Kidney (tissue), 13 donors: ENCODE measurements at regions not wholly inside any gene's neighbourhood (a gene's known extent, or its start where the extent isn't known, plus 50 kb on each side); places are given as distances from the start of the nearest gene placed in this dataset.

Experiments used
- DNase-seq, 5 donors: peaks; one replicate each; pipeline ENCODE4 v3.0.0-alpha.2; 2013 to 2020
- FAIRE-seq: peaks from 2 replicates; lab custom pipeline; 2012; peaks lifted over from hg19 to GRCh38; lab: Jason Lieb, UNC
- H3K27ac ChIP-seq, 2 donors: one replicate each; pipeline ENCODE4 v1.7.0; 2013; ENCODE audit warnings: low read depth in 2 of 2, low read length in 2 of 2, inconsistent platforms in 1 of 2
- H3K27me3 ChIP-seq: one replicate; pipeline ENCODE4 v1.7.1; 2013; ENCODE audit warnings: low read length, inconsistent platforms; ENCODE audit not compliant: control insufficient read depth, insufficient read depth
- H3K36me3 ChIP-seq, 3 donors: one replicate each; pipeline versions ENCODE4 v1.7.0 to v1.7.1; 2013; ENCODE audit warnings: low read length in 3 of 3, control low read depth in 1 of 3, inconsistent platforms in 1 of 3; ENCODE audit not compliant: insufficient read depth in 3 of 3, control insufficient read depth in 2 of 3
- H3K4me1 ChIP-seq, 3 donors: one replicate each; pipeline versions ENCODE4 v1.7.0 to v1.7.1; 2013; ENCODE audit warnings: low read length in 3 of 3, inconsistent platforms in 1 of 3, low read depth in 1 of 3; ENCODE audit not compliant: control insufficient read depth in 2 of 3, insufficient read depth in 2 of 3
- H3K4me3 ChIP-seq, 3 donors: one replicate each; pipeline versions ENCODE4 v1.7.0 to v1.8.1; 2013; ENCODE audit warnings: low read length in 3 of 3, control low read depth in 1 of 3, inconsistent platforms in 1 of 3
- H3K9ac ChIP-seq, 3 donors: one replicate each; pipeline versions ENCODE4 v1.7.0 to v1.7.1; 2013; ENCODE audit warnings: low read length in 3 of 3, control low read depth in 1 of 3, inconsistent platforms in 1 of 3
- H3K9me3 ChIP-seq, 3 donors: one replicate each; pipeline versions ENCODE4 v1.7.0 to v1.7.1; 2013; ENCODE audit warnings: low read length in 3 of 3, control low read depth in 1 of 3, inconsistent platforms in 1 of 3; ENCODE audit not compliant: control insufficient read depth in 2 of 3, insufficient read depth in 1 of 3
- intact Hi-C: fragments of 100-400 bp; cut with DNase I; formaldehyde crosslinking; loops from one replicate; pipeline ENCODE4 v1.11.1; 2022
- TF ChIP-seq, protein P1 (sequence below): IDR thresholded peaks from 3 replicates; pipeline ENCODE4 v1.5.1; 2012; ENCODE audit warnings: mild to moderate bottlenecking, moderate library complexity, borderline replicate concordance; ENCODE audit not compliant: insufficient read depth; ENCODE audit errors: extremely low read depth
- donor health status: control.
- donor health status: control.
- donor health status: control.
- donor health status: control.
- donor health status: control.
- donor health status: DM: yes; HTN: yes; CAD: no.
- donor health status: Normal renal cell carcinoma (clear cell type).

GRCh38 chr10:128221807-128222206 is 95.6 kb upstream of the MKI67 start:
- Histone ChIP-seq H3K27ac (no peak overlapping the region), H3K4me3 (no peak overlapping the region), H3K9me3 (no peaks in the 10 kb centered on the region), H3K9ac (no peak overlapping the region), H3K27me3 (no peaks in the 10 kb centered on the region), H3K36me3 (no peaks in the 10 kb centered on the region), H3K4me1 (no peaks in the 10 kb centered on the region)
- FAIRE-seq (no peak), DNase-seq (no peak)
- intact Hi-C loops, result no loop called here
- TF ChIP-seq, protein P1, sequence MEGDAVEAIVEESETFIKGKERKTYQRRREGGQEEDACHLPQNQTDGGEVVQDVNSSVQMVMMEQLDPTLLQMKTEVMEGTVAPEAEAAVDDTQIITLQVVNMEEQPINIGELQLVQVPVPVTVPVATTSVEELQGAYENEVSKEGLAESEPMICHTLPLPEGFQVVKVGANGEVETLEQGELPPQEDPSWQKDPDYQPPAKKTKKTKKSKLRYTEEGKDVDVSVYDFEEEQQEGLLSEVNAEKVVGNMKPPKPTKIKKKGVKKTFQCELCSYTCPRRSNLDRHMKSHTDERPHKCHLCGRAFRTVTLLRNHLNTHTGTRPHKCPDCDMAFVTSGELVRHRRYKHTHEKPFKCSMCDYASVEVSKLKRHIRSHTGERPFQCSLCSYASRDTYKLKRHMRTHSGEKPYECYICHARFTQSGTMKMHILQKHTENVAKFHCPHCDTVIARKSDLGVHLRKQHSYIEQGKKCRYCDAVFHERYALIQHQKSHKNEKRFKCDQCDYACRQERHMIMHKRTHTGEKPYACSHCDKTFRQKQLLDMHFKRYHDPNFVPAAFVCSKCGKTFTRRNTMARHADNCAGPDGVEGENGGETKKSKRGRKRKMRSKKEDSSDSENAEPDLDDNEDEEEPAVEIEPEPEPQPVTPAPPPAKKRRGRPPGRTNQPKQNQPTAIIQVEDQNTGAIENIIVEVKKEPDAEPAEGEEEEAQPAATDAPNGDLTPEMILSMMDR, result no peak

DNA sequence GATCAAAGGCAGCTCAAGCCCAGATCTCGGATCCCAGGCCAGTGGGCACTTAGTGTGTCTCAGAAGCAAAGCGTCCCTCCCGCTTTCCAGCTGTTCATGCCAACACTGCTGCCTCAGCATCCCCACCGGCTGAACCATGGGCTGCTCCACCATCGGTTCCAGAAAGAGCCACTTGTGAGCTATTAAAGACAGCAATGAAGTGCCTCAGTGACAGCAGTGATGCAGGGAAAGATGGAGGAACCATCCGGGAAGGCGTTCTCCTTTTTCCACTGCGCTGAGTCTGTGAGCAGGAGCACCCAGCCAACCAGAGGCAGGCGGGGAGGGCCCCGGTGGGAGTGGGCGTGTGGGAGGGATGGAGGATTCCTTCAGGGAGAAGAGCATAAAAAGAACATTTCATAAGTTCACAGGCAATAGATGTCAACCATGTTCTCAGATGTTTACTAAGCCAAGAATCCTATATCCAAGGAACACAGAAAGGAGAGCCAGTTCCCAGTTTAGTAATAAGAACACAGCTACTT is 96.2 kb upstream of the MKI67 start:
- TF ChIP-seq, protein P1, result no peak
- no peak for FAIRE-seq
- no peaks in the 10 kb centered on the region for H3K4me1 ChIP-seq
- no peak overlapping the region for H3K27ac ChIP-seq
- H3K4me3 ChIP-seq, result no peak overlapping the region
- H3K36me3 ChIP-seq, result no peaks in the 10 kb centered on the region
- intact Hi-C loops, result no loop called here
- no peak for DNase-seq
- no peaks in the 10 kb centered on the region for H3K27me3 ChIP-seq
- H3K9ac ChIP-seq, result no peak overlapping the region
- no peaks in the 10 kb centered on the region for H3K9me3 ChIP-seq

- FAIRE-seq (no peak), DNase-seq (no peak)
- no peaks in the 10 kb centered on the region for H3K4me1 ChIP-seq
- TF ChIP-seq, protein P1, result no peak
- no peaks in the 10 kb centered on the region for H3K36me3 ChIP-seq
- no peak overlapping the region for H3K27ac ChIP-seq
- H3K4me3 ChIP-seq, result no peak overlapping the region
- peaks cover 0 to 14% (median 9%) of the 10 kb centered on the region in 3 donors for H3K9me3 ChIP-seq
- H3K9ac ChIP-seq, result no peak overlapping the region
- intact Hi-C loops, result no loop called here
- H3K27me3 ChIP-seq, result no peaks in the 10 kb centered on the region
These were observed 104.2 kb upstream of the MKI67 start for GRCh38 chr10:128230401-128230800.

DNA sequence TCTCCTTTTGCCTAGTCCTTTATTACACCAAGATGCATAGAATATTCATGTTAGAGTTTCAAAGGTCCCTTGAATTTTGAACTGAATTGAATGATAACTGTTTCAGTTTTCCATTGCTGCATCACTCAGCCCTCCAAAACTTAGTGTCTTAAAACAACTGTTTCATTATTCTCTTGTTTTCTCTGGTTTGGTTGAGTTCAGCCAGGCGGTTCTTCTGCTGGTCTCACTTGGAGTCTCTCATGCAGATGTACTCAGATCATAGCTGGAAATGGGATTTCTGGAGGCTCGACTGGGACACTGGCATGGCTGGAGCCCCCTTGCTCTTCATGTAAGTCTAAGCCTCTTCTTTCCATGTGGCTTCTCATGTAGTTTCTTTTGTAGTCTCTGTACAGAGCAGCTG is 107.2 kb upstream of the MKI67 start:
- TF ChIP-seq, protein P1, result no peak
- DNase-seq (no peak), FAIRE-seq (no peak)
- Histone ChIP-seq H3K9me3 (peaks cover 0 to 14% (median 9%) of the 10 kb centered on the region in 3 donors), H3K4me3 (no peak overlapping the region), H3K4me1 (no peaks in the 10 kb centered on the region), H3K36me3 (no peaks in the 10 kb centered on the region), H3K27ac (no peak overlapping the region), H3K9ac (no peak overlapping the region), H3K27me3 (no peaks in the 10 kb centered on the region)
- intact Hi-C loops, result no loop called here
